ENCODE measurements at regions not wholly inside any gene's neighbourhood (a gene's known extent, or its start where the extent isn't known, plus 50 kb on each side); places are given as distances from the start of the nearest gene placed in this dataset.

DNA sequence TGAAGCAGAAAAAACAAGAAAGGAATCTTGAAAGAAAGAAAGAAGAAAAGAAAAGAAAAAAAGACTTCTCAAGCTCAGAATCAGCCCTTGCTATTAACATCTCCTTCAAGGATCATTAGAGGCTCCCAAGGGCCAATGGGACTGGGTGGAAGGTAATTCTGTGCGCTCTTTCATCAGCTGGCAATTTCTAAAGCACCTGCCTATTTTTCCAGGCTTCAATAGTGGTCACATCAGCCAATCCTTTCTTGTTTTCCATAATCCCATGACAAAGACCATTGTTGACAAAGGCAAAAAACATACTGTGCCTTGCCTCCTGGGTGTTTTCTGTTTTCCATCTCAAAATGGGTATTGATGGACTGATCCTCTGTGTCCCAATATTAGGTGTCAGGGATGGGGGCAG, 88.2 kb upstream of the TSC22D1 start:
- ChIA-PET POLR2A (ENCODE audit: unreplicated experiment) (no interaction called here), CTCF (no interaction called here)
- Histone ChIP-seq H2AFZ (ENCODE audit: low read length) (no peak overlapping the region), H3K27me3 (ENCODE audit: low read length) (no peaks in the 10 kb centered on the region), H4K20me1 (ENCODE audit: low read length) (no peaks in the 10 kb centered on the region), H3K9ac (ENCODE audit: low read length) (no peak overlapping the region), H3K4me3 (ENCODE audit: low read length) (no peak overlapping the region), H3F3A (ENCODE audit: low read length, unreplicated experiment) (no peaks in the 10 kb centered on the region), H3K9me2 (replicated peaks; ENCODE audit: low read length) (no peaks in the 10 kb centered on the region), H3K36me3 (ENCODE audit: low read depth, low read length) (no peaks in the 10 kb centered on the region), H3K27ac (ENCODE audit: low read length) (no peak overlapping the region), H3K79me2 (ENCODE audit: low read length) (no peaks in the 10 kb centered on the region), H3K4me1 (ENCODE audit: insufficient read depth, low read length) (peaks cover 16% of the 10 kb centered on the region), H3K9me3 (ENCODE audit: low read length) (no peaks in the 10 kb centered on the region), H3K4me2 (ENCODE audit: low read length) (no peak overlapping the region)
- intact Hi-C loops (cut with micrococcal nuclease): no loop called here
- no peak for ATAC-seq
- no TSS peak for BruUV-seq (replicated peaks)
- DNase-seq: no peak
- TF ChIP-seq EZH2phosphoT487 (IDR thresholded peaks at IDR 0.05; ENCODE audit: borderline replicate concordance, low read length) (no peak), EZH2 (IDR thresholded peaks at IDR 0.05; ENCODE audit: low read length, unreplicated experiment) (no peak)
- TF ChIP-seq, protein P1, sequence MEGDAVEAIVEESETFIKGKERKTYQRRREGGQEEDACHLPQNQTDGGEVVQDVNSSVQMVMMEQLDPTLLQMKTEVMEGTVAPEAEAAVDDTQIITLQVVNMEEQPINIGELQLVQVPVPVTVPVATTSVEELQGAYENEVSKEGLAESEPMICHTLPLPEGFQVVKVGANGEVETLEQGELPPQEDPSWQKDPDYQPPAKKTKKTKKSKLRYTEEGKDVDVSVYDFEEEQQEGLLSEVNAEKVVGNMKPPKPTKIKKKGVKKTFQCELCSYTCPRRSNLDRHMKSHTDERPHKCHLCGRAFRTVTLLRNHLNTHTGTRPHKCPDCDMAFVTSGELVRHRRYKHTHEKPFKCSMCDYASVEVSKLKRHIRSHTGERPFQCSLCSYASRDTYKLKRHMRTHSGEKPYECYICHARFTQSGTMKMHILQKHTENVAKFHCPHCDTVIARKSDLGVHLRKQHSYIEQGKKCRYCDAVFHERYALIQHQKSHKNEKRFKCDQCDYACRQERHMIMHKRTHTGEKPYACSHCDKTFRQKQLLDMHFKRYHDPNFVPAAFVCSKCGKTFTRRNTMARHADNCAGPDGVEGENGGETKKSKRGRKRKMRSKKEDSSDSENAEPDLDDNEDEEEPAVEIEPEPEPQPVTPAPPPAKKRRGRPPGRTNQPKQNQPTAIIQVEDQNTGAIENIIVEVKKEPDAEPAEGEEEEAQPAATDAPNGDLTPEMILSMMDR (conservative IDR thresholded peaks at IDR 0.05; ENCODE audit: low read depth, low read length): no peak

- Histone ChIP-seq H3K4me2 (ENCODE audit: low read length) (no peak overlapping the region), H3K79me2 (ENCODE audit: low read length) (no peaks in the 10 kb centered on the region), H4K20me1 (ENCODE audit: low read length) (no peaks in the 10 kb centered on the region), H3K27ac (ENCODE audit: low read length) (no peak overlapping the region), H2AFZ (ENCODE audit: low read length) (no peak overlapping the region), H3K9me3 (ENCODE audit: low read length) (no peaks in the 10 kb centered on the region), H3K9ac (ENCODE audit: low read length) (no peak overlapping the region), H3K27me3 (ENCODE audit: low read length) (no peaks in the 10 kb centered on the region), H3K9me2 (replicated peaks; ENCODE audit: low read length) (no peaks in the 10 kb centered on the region), H3K4me1 (ENCODE audit: insufficient read depth, low read length) (no peaks in the 10 kb centered on the region), H3K4me3 (ENCODE audit: low read length) (no peak overlapping the region), H3F3A (ENCODE audit: low read length, unreplicated experiment) (no peaks in the 10 kb centered on the region), H3K36me3 (ENCODE audit: low read depth, low read length) (no peaks in the 10 kb centered on the region)
- intact Hi-C loops (cut with micrococcal nuclease): no loop called here
- ATAC-seq (no peak), DNase-seq (no peak)
- POLR2A ChIA-PET (ENCODE audit: unreplicated experiment): no interaction called here
- CTCF ChIA-PET: no interaction called here
- TF ChIP-seq, protein P1 (conservative IDR thresholded peaks at IDR 0.05; ENCODE audit: low read depth, low read length): no peak
- no peak for TF ChIP-seq EZH2 (IDR thresholded peaks at IDR 0.05; ENCODE audit: low read length, unreplicated experiment)
- no peak for TF ChIP-seq EZH2phosphoT487 (IDR thresholded peaks at IDR 0.05; ENCODE audit: borderline replicate concordance, low read length)
- BruUV-seq (replicated peaks): no TSS peak
Observed at GRCh38 chr13:44662515-44662914, 86.4 kb upstream of the TSC22D1 start.

DNA sequence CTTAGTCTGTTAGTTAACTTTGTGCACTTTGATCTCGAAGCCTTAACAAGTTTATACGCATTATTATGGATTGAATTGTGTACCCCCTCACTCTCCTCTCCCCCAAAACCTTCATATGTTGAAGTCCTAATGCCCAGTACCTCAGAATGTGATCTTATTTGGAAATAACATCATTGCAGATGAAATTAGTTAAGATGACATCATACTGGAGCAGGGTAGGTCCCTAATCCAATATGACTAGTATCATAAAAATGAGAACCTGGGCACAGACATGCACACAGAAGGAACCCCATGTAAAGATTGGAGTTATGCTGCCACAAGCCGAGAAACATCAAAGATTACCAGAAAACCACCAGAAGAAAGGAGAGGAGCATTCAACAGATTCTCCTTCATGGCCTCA, 85.8 kb upstream of the TSC22D1 start:
- CTCF ChIA-PET: no interaction called here

More for the DNA sequence above, 85.8 kb upstream of the TSC22D1 start:
- no peak for ATAC-seq
- POLR2A ChIA-PET (ENCODE audit: unreplicated experiment): no interaction called here
- H3K9me3 ChIP-seq (ENCODE audit: low read length): no peaks in the 10 kb centered on the region
- H3K27me3 ChIP-seq (ENCODE audit: low read length): no peaks in the 10 kb centered on the region
- H3K9me2 ChIP-seq (replicated peaks; ENCODE audit: low read length): no peaks in the 10 kb centered on the region
- no peak overlapping the region for H3K27ac ChIP-seq (ENCODE audit: low read length)
- no peaks in the 10 kb centered on the region for H3K36me3 ChIP-seq (ENCODE audit: low read depth, low read length)
- no peak overlapping the region for H3K4me2 ChIP-seq (ENCODE audit: low read length)
- intact Hi-C loops (cut with micrococcal nuclease): no loop called here
- no peaks in the 10 kb centered on the region for H4K20me1 ChIP-seq (ENCODE audit: low read length)
- H3K9ac ChIP-seq (ENCODE audit: low read length): no peak overlapping the region
- no peak for DNase-seq
- TF ChIP-seq EZH2 (IDR thresholded peaks at IDR 0.05; ENCODE audit: low read length, unreplicated experiment) (no peak), EZH2phosphoT487 (IDR thresholded peaks at IDR 0.05; ENCODE audit: borderline replicate concordance, low read length) (no peak)
- TF ChIP-seq, protein P1 (conservative IDR thresholded peaks at IDR 0.05; ENCODE audit: low read depth, low read length): no peak
- H3F3A ChIP-seq (ENCODE audit: low read length, unreplicated experiment): no peaks in the 10 kb centered on the region
- no TSS peak for BruUV-seq (replicated peaks)
- H3K4me3 ChIP-seq (ENCODE audit: low read length): no peak overlapping the region
- H3K4me1 ChIP-seq (ENCODE audit: insufficient read depth, low read length): no peaks in the 10 kb centered on the region
- H3K79me2 ChIP-seq (ENCODE audit: low read length): no peaks in the 10 kb centered on the region
- H2AFZ ChIP-seq (ENCODE audit: low read length): no peak overlapping the region

All from PC-3 (cell line).